Upper lobe of left lung (tissue), 6 donors: ENCODE measurements at regions not wholly inside any gene's neighbourhood (a gene's known extent, or its start where the extent isn't known, plus 50 kb on each side); places are given as distances from the start of the nearest gene placed in this dataset.

ENCODE experiments used
- ATAC-seq, 2 donors: fragments of 200-7000 bp; cut with Tn5 transposase; one replicate each; pipeline ENCODE4 v1.9.1; 2022; ENCODE audit warnings: mild to moderate bottlenecking in 2 of 2, moderate library complexity in 2 of 2; ENCODE audit not compliant: low FRiP score in 2 of 2
- DNase-seq, 2 donors: peaks; one replicate each; pipeline ENCODE4 v3.0.0-alpha.2; 2019 to 2020
- H3K27ac ChIP-seq, 4 donors: fragments of 200-600 bp; sonication (generic); one replicate each; pipeline ENCODE4 v1.5.1; 2016 to 2019
- H3K27me3 ChIP-seq, 4 donors: fragments of 200-600 bp; sonication (generic); one replicate each; pipeline ENCODE4 v1.5.1; 2017 to 2019
- H3K36me3 ChIP-seq, 4 donors: fragments of 200-600 bp; sonication (generic); one replicate each; pipeline ENCODE4 v1.5.1; 2016 to 2019
- H3K4me1 ChIP-seq, 4 donors: fragments of 200-600 bp; sonication (generic); one replicate each; pipeline ENCODE4 v1.5.1; 2018 to 2019
- H3K4me3 ChIP-seq, 4 donors: fragments of 200-600 bp; sonication (generic); one replicate each; pipeline ENCODE4 v1.5.1; 2017 to 2019; ENCODE audit warnings: mild to moderate bottlenecking in 2 of 4, moderate library complexity in 1 of 4
- H3K9me3 ChIP-seq, 4 donors: fragments of 200-600 bp; sonication (generic); one replicate each; pipeline ENCODE4 v1.5.1; 2018 to 2019
- EP300 ChIP-seq, 4 donors: sonication (generic); formaldehyde crosslinking; IDR thresholded peaks; one replicate each; pipeline ENCODE4 v1.5.1; 2017; ENCODE audit warnings: antibody characterized with exemption in 4 of 4, control low read depth in 2 of 4
- POLR2A ChIP-seq, 4 donors: fragments of 450-650 bp; IDR thresholded peaks; one replicate each; pipeline ENCODE4 v1.5.1; 2016 to 2017; ENCODE audit warnings: antibody characterized with exemption in 4 of 4, mild to moderate bottlenecking in 2 of 4
- POLR2AphosphoS5 ChIP-seq, 2 donors: sonication (generic); formaldehyde crosslinking; IDR thresholded peaks; one replicate each; pipeline ENCODE4 v1.5.1; 2017; ENCODE audit warnings: antibody characterized with exemption in 2 of 2
- WGBS, 2 donors: methylation state at CpG; one replicate each; pipeline ENCODE4 v1.1.5; 2017 to 2018; 5-methylcytosine and 5-hydroxymethylcytosine counted together
- TF ChIP-seq, protein P1 (sequence below), 6 experiments: fragments of 450-650 bp in 4 of 6; fragments of 200-600 bp in 2 of 6; sonication (generic) in 2 of 6; IDR thresholded peaks; one replicate each; pipeline ENCODE4 v1.5.1; 2016 to 2019; ENCODE audit warnings: antibody characterized with exemption in 6 of 6
- donor health status: DM: no; HTN: no; CAD: no; lungs with moderate emphysema.
- donor health status: DM: no; HTN: yes; CAD: no; lungs with severe emphysema.

DNA sequence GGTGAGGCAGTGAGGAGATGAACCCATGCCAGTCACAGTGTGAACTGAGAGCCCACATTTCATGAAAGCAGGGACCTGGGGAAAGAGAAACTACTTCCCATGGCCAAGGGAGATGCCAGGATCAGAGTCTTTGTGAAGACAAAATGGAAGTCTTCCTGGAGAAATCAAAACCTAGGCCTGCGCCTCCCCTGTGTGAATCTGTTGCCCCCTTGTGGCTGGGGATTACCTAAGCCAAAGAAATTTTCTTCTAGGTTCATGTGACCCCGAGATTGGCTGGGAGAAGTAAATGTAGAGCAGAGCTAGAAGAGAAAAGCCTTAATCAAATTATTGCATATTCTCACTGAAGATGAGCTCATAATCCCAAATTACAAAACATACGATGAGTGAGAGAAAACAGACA is 1075.3 kb downstream of the TBC1D22A start:
- Histone ChIP-seq H3K9me3 (no peaks in the 10 kb centered on the region), H3K4me1 (no peaks in the 10 kb centered on the region), H3K27ac (no peak overlapping the region), H3K36me3 (no peaks in the 10 kb centered on the region), H3K27me3 (no peaks in the 10 kb centered on the region), H3K4me3 (no peak overlapping the region)
- ATAC-seq, result no peak
- DNase-seq, result no peak
- TF ChIP-seq, protein P1, sequence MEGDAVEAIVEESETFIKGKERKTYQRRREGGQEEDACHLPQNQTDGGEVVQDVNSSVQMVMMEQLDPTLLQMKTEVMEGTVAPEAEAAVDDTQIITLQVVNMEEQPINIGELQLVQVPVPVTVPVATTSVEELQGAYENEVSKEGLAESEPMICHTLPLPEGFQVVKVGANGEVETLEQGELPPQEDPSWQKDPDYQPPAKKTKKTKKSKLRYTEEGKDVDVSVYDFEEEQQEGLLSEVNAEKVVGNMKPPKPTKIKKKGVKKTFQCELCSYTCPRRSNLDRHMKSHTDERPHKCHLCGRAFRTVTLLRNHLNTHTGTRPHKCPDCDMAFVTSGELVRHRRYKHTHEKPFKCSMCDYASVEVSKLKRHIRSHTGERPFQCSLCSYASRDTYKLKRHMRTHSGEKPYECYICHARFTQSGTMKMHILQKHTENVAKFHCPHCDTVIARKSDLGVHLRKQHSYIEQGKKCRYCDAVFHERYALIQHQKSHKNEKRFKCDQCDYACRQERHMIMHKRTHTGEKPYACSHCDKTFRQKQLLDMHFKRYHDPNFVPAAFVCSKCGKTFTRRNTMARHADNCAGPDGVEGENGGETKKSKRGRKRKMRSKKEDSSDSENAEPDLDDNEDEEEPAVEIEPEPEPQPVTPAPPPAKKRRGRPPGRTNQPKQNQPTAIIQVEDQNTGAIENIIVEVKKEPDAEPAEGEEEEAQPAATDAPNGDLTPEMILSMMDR (IDR thresholded peaks at IDR 0.05), result peak in 2 of 6 experiments; percentile 11 to 16
- TF ChIP-seq POLR2AphosphoS5 (IDR thresholded peaks at IDR 0.05) (no peak), EP300 (IDR thresholded peaks at IDR 0.05) (no peak), POLR2A (IDR thresholded peaks at IDR 0.05) (no peak)
- 72 to 73% methylated on average over 3 of the region's 3 CpGs for WGBS, 2 donors

DNA sequence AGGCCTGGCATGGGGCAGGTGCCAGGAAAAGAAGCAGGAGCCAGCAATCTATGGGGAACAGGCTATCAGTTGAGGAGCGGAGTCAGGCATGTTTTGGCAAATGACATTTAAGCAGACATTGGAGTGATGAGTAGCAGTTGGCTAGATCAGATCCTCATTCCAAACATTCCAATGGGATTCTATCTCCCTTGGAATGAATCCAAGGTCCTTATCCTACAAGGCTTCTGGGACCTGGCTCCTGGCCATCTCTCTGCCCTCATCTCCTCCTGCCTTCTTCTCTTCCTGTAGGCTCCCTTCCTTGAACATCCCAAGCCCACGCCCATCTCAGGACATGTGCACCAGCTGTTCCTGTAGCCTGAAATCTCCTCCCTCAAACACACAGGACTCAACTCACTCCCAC is 1074.5 kb downstream of the TBC1D22A start:
- Histone ChIP-seq H3K4me1 (no peaks in the 10 kb centered on the region), H3K27ac (no peak overlapping the region), H3K36me3 (no peaks in the 10 kb centered on the region), H3K9me3 (no peaks in the 10 kb centered on the region), H3K27me3 (no peaks in the 10 kb centered on the region), H3K4me3 (no peak overlapping the region)
- no peak for ATAC-seq
- TF ChIP-seq, protein P1 (IDR thresholded peaks at IDR 0.05), result no peak
- TF ChIP-seq EP300 (IDR thresholded peaks at IDR 0.05) (no peak), POLR2A (IDR thresholded peaks at IDR 0.05) (no peak), POLR2AphosphoS5 (IDR thresholded peaks at IDR 0.05) (no peak)
- no peak for DNase-seq
- 61 to 73% methylated on average over 2 of the region's 2 CpGs for WGBS, 2 donors

DNA sequence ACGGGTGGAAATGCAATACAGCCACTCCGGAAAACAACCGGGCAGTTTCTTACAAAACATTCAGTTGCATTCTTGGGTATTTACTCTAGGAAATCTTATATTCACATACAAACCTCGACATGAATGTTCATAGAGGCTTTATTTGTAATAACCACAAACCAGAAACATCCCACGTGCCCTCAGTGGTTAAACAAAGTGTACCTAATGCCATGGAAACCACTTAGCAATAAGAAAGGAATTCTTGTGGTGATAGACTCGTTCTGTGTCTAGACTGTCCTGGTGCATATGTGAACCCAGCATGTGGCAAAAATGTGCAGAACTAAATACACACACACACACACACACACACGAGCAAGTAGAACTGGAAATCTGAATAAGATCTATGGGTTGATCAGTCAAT is 1073.3 kb downstream of the TBC1D22A start:
- Histone ChIP-seq H3K27ac (no peak overlapping the region), H3K4me1 (no peaks in the 10 kb centered on the region), H3K9me3 (no peaks in the 10 kb centered on the region), H3K36me3 (no peaks in the 10 kb centered on the region), H3K4me3 (no peak overlapping the region), H3K27me3 (no peaks in the 10 kb centered on the region)
- TF ChIP-seq POLR2AphosphoS5 (IDR thresholded peaks at IDR 0.05) (no peak), POLR2A (IDR thresholded peaks at IDR 0.05) (no peak), EP300 (IDR thresholded peaks at IDR 0.05) (no peak)
- TF ChIP-seq, protein P1 (IDR thresholded peaks at IDR 0.05), result no peak
- WGBS, 2 donors, result 55 to 56% methylated on average over 7 of the region's 7 CpGs
- peak in 1 of 2 donors; percentile 48 for ATAC-seq
- DNase-seq, result no peak

DNA sequence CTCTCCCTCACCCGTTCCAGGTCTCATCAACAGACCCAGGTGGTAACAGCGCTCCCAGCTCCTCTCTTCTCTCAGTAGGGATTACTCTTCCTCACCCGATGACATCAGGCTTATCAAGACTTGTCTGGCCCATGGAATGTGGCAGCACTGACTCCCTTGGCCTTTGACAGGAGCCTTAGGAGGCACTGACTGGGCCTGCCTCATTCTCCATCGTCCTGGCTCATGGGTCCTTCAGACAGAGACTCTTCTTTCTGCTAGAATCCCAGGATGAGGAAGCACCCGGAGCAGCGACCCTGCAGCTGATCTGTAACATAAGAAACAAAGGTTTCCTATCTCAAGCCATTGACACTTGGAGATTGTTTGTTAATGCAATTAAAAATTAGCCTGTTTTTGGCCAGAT is 1063.6 kb downstream of the TBC1D22A start:
- 48 to 55% methylated on average over 6 of the region's 6 CpGs for WGBS, 2 donors
- no peaks in the 10 kb centered on the region for H3K9me3 ChIP-seq
- no peaks in the 10 kb centered on the region for H3K4me1 ChIP-seq
- no peak for ATAC-seq
- no peak overlapping the region for H3K27ac ChIP-seq
- DNase-seq, result no peak
- no peak for TF ChIP-seq POLR2AphosphoS5 (IDR thresholded peaks at IDR 0.05)
- TF ChIP-seq, protein P1 (IDR thresholded peaks at IDR 0.05), result no peak
- no peak for TF ChIP-seq POLR2A (IDR thresholded peaks at IDR 0.05)
- TF ChIP-seq EP300 (IDR thresholded peaks at IDR 0.05), result no peak
- H3K27me3 ChIP-seq, result no peaks in the 10 kb centered on the region
- H3K36me3 ChIP-seq, result no peaks in the 10 kb centered on the region
- no peak overlapping the region for H3K4me3 ChIP-seq

DNA sequence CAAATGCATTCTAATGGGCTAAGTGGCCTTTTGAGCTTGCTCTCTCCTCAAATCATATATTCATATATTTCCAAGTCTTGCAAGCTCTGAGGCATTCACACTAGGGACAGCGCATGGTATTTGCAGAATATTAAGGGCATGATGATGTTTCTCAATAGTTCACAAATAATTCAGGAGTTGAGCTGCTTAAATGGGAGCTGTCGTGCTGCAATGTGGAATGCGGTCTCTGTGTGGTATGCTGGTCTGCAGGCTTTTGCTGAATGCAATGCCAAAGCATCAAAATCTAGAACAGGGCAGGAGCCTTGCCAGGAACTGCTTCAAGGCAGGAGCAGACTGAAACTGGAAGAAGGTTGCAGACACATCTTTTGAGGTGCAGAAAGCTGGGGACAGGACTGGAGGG is 1060.0 kb downstream of the TBC1D22A start:
- no peak for ATAC-seq
- Histone ChIP-seq H3K36me3 (no peaks in the 10 kb centered on the region), H3K4me1 (no peaks in the 10 kb centered on the region), H3K9me3 (no peaks in the 10 kb centered on the region), H3K27me3 (no peaks in the 10 kb centered on the region), H3K4me3 (no peak overlapping the region), H3K27ac (no peak overlapping the region)
- no peak for DNase-seq
- WGBS, 2 donors, result 87 to 89% methylated on average over 3 of the region's 3 CpGs
- TF ChIP-seq POLR2AphosphoS5 (IDR thresholded peaks at IDR 0.05) (no peak), POLR2A (IDR thresholded peaks at IDR 0.05) (no peak), EP300 (IDR thresholded peaks at IDR 0.05) (no peak)
- TF ChIP-seq, protein P1 (IDR thresholded peaks at IDR 0.05), result no peak
